ENCODE measurements at regions not wholly inside any gene's neighbourhood (a gene's known extent, or its start where the extent isn't known, plus 50 kb on each side); places are given as distances from the start of the nearest gene placed in this dataset.

- DNase-seq (ENCODE audit: low read depth), result no peak
These were observed 230.3 kb upstream of the MEOX2 start for GRCh38 chr7:15916681-15917380.

GRCh38 chr7:15915686-15916293 lies 229.3 kb upstream of the MEOX2 start:
- DNase-seq (ENCODE audit: low read depth), result no peak

- no peak for DNase-seq (ENCODE audit: low read depth)
These were observed 228.1 kb upstream of the MEOX2 start for GRCh38 chr7:15914611-15915010.

- no peak for DNase-seq (ENCODE audit: low read depth)
These were observed 220.0 kb upstream of the MEOX2 start for GRCh38 chr7:15906436-15906835.

GRCh38 chr7:15905251-15906040 lies 219.0 kb upstream of the MEOX2 start:
- DNase-seq (ENCODE audit: low read depth), result no peak

- no peak for DNase-seq (ENCODE audit: low read depth)
These were observed 204.8 kb upstream of the MEOX2 start for GRCh38 chr7:15891151-15891881.

- no peak for DNase-seq (ENCODE audit: low read depth)
These were observed 203.0 kb upstream of the MEOX2 start for GRCh38 chr7:15889507-15889906.

GRCh38 chr7:15888090-15888489 lies 201.6 kb upstream of the MEOX2 start:
- DNase-seq (ENCODE audit: low read depth), result no peak

GRCh38 chr7:15886626-15887025 lies 200.1 kb upstream of the MEOX2 start:
- no peak for DNase-seq (ENCODE audit: low read depth)

- DNase-seq (ENCODE audit: low read depth), result no peak
These were observed 199.2 kb upstream of the MEOX2 start for GRCh38 chr7:15885678-15886077.

GRCh38 chr7:15874774-15875173 lies 188.3 kb upstream of the MEOX2 start:
- no peak for DNase-seq (ENCODE audit: low read depth)

- no peak for DNase-seq (ENCODE audit: low read depth)
These were observed 183.9 kb upstream of the MEOX2 start for GRCh38 chr7:15870347-15870746.

GRCh38 chr7:15867441-15867840 lies 181.0 kb upstream of the MEOX2 start:
- no peak for DNase-seq (ENCODE audit: low read depth)

- DNase-seq (ENCODE audit: low read depth), result no peak
These were observed 180.3 kb upstream of the MEOX2 start for GRCh38 chr7:15866753-15867152.

GRCh38 chr7:15864626-15864991 lies 178.1 kb upstream of the MEOX2 start:
- no peak for DNase-seq (ENCODE audit: low read depth)

GRCh38 chr7:15863951-15864625 lies 177.6 kb upstream of the MEOX2 start:
- DNase-seq (ENCODE audit: low read depth), result no peak

GRCh38 chr7:15862781-15863165 lies 176.3 kb upstream of the MEOX2 start:
- DNase-seq (ENCODE audit: low read depth), result no peak

GRCh38 chr7:15862016-15862780 lies 175.7 kb upstream of the MEOX2 start:
- DNase-seq (ENCODE audit: low read depth), result no peak

GRCh38 chr7:15860264-15860949 lies 173.9 kb upstream of the MEOX2 start:
- no peak for DNase-seq (ENCODE audit: low read depth)

GRCh38 chr7:15857026-15857425 lies 170.5 kb upstream of the MEOX2 start:
- no peak for DNase-seq (ENCODE audit: low read depth)

GRCh38 chr7:15856311-15856710 lies 169.8 kb upstream of the MEOX2 start:
- no peak for DNase-seq (ENCODE audit: low read depth)
